ENCODE measurements at regions not wholly inside any gene's neighbourhood (a gene's known extent, or its start where the extent isn't known, plus 50 kb on each side); places are given as distances from the start of the nearest gene placed in this dataset.
A peak's percentile ranks its signal among the peaks of the same experiment; 100 is the strongest.

DNA sequence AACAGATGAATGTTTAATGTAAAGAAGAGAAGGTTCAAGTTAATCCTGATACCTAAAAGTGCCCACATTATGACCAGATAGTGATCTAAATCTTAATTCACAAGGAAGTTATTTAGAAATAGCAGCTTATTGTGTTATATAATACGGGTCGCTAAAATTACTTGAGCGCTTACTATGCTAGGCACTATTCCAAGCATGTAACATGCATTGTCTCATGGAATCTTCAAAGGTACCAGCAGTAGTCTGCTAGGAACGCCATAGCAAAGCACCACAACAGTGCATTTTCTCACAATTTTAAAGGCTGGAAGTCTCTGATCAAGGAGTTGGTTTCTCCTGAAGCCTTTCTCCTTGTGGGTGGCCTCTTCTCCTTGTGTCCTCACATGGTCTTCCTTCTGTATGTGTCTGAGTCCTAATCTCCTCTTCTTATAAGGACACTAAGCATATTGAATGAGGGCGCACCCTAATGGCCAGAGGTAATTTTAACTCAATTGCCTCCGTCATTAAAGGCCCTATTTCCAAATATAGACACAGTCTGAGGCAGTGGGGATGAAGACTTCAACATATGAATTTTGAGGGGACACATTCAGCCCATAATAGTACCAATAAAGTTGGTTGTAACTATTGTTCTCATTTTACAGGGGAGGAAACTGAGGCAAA is 118.4 kb downstream of the LRRC30 start:
- DNase-seq (ENCODE audit: low read depth), result no peak

DNA sequence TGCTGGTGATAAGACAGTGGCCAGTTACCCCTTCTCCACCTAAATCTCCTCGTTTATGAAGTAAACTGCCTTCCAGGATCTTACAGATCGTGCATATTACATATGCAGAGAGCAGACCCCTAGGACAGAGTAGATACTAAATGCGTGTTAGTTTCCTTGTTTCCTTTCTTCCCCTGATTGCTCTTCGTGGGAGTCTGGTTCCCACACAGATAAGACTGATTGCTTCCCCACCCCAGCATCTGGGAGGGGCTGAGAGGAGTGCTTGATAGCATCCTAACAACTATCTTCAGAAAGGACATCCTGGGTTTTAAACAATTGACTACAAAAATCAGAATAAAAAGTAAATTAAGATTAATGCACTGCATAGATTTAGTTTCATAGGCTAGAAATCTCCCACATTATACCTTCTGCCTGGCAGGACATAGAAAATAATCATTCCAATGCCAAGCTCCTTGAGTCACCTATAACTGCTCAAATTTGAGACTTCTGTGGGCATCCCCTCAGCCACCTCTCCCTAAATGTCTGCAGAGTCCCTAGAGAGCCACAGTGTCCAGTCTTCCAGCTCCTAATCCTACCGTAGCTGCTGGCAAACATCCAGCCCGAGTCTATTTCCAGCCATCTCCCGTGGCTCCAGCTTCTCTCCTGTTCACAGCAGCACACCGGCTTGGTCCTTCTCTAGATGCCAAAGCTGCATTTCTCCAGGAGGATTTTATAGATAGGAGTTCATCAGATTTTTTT is 128.3 kb downstream of the LRRC30 start:
- DNase-seq (ENCODE audit: low read depth), result no peak

DNA sequence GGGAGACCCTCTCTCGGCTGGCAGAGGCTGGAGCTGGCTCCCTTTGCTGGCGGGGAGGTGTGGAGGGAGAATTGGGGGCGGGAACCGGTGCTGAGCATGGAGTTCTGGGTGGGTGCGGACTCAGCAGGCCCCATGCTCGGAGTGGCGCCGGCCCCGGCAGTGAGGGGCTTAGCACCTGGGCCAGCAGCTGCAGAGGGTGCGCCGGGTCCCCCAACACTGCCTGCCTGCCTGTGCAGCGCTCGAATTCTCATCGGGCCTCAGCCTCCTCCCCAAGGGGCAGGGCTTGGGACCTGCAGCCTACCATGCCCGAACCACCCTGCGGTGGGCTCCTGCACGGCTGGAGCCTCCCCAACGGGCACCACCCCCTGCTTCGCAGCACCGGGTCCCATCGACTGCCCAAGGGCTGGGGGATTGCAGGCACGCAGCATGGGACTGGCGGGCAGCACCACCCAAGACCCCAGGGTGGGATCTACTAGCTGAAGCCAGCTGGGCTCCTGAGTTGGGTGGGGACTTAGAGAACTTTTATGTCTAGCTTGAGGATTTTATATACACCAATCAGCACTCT is 129.8 kb downstream of the LRRC30 start:
- DNase-seq (ENCODE audit: low read depth), result no peak

DNA sequence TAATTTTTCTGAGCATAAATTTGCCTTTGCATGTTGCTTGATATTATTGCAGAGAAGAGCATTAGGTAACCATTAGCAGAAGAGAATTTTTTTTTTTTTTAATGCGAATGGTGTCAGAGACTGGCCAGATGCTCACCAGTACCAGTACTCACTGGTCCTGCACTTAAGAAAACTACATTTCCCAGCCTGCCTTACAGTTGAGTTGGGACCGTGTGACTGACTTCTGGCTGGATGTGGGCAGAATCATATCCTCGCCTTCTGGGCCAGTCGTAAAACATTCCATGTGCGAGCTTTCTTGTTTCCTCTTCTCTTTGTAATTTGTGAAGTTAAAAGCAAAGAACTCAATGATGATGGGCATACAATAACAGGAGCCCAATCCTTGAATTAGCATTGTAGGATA is 132.4 kb downstream of the LRRC30 start:
- no peak for DNase-seq (ENCODE audit: low read depth)

DNA sequence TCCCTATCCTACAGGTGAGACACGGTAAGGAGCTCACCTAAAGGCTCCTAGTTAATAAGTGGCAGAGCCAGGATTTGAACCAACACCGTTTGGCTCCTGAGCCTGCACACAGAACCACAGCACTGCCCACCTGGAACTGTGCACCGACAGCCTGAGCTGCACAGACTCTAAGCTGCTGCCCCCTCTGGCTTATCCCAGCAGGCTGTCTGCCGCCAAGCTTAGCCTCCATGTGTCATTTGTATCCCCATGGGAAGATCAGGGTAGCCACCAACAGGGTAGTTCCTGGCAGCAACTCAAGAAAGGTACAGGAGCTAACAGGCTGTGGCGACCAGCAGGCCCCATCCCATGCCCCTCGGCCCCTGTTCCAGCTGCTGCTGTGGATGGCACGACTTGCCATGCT is 135.7 kb downstream of the LRRC30 start:
- no peak for DNase-seq (ENCODE audit: low read depth)

DNA sequence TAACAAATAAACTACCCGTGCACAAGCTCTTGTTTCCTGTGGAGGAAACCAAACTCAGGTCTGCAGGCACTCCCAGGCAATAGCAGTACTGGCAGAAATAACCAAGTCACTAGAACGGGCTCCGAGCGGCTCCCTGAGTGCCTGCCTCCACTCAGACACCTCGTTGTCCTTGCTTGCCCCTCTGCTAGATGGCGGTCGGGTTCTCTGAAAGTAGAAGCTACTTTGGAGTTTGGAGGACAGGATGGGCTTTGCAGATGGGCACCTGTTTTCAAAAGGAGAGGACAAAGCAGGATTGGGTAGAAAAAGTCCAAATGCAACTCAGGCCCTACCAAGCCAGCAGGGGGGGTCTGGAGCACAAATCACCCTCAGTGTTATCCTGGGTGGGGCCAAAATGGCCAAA is 136.4 kb downstream of the LRRC30 start:
- peak; percentile 6 for DNase-seq (ENCODE audit: low read depth)

DNA sequence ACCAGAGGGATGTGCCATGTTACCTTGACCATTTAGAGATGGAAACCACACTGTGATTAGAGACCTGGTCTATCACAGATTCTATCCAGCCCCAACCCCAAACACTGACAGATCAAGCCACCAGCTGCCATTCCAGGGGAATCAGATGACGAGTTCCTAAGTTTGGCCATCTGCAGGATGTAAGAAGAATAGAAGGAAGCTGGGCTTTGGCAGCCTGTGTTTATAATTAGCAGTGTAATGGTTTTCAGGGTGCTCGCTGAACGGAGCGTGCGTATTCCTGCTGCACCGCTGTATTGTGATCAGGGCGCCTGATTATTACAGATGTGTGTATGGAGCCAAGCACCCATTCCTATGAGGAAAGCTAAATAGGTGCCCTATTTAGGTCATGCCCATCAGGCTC is 138.1 kb downstream of the LRRC30 start:
- no peak for DNase-seq (ENCODE audit: low read depth)

DNA sequence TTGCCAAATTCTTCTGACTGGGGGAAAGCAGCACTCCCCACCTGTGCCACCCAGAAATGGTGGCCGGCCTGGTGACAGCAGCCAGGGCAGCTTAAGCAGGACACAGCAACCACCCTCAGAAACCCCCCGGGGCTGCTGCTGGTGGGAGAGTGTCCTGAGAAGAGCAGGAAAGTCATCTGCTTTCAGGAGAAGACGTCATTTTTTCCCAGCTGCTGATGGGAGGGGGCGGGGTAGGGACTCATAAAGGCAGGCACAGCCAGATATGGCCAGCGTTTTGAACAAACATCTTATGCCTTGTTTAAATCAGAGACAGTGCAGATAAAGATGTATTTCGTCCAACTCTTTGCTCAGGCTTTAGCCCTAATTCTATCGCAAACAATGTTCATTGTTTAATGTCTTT is 139.5 kb downstream of the LRRC30 start:
- DNase-seq (ENCODE audit: low read depth), result no peak

DNA sequence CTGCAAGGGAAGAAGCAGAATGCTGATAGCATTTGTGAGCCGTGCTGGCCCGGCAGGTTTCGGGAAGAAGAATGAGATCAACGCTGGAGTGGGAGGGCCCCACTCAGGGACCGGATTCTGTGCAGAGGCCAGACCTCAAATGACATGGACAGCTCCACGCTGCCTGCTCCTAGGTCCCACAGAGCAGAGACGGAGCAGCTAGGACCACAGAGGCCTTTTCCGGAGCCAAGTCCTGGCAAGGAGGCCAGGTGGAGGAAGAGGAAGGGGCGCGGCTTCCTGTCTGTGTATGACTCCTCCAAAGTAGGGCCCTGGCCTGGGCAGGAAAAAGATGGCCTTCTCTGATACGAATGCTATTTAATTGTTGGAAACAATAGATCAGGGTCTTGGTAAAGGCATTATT is 139.9 kb downstream of the LRRC30 start:
- DNase-seq (ENCODE audit: low read depth), result no peak

DNA sequence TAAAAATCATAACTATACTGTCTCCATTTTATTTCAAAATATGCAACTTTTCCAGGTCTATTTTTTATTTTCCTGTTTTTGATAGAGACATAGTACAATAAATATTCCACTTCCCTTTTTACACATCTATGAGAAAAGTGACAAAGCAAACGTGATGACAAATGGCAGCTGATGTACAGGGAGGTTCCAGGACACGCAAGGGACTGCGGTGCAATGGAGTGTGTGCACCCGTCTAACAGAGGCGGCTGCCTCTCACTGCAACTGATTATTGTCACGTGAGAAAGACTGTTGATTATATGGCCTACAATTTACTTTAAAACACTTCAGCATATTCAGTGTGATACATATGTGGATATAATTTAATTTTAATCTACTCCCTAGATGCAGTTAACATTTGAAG is 142.6 kb downstream of the LRRC30 start:
- no peak for DNase-seq (ENCODE audit: low read depth)

DNA sequence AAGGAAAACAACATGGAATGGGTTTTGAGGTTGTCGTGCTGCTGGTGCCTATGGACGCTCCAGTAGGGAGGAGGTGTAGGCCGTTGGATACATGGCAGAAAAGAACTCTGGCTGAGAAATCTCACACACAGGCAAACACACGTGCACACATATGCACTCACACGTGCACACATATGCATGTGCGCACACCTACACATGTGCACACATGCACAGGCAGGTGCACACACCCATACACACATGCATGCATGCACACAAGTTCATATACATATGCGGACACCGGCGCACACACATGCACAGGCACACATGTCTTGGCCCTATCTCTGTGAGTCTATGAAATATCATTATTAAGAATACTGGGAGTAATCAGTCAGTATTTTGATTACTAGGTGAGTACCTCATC is 150.4 kb downstream of the LRRC30 start:
- DNase-seq (ENCODE audit: low read depth), result no peak

DNA sequence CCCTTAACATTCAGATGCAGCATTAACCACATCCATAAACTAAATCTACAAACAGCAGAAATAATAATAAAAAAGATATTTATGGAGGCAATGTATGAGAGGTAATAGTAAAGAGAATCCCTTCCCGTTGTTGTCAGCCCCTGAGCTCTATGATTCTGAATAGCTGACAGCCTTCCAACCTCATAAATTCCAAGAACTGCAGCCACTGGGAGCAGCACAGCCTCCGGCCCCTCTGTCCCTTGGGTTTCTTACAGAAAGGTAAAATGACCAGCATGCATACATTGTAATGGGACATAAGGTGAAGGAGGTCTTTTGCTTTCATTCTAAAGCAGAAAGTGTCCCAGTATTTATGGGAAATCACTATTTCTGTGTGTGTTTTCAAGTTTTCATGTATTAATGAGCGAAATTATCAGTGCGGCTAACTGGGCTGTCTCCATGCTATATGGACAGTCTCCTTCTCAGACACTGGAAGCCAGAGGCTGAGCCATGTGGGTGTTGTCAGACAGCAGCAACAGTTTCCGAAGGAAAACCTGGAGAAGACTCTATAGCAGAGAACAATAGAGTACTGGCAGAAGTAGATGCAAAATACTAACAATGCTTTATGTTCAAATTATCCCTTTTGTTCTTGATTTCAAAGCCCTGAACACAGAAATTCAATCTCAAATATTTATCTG is 151.6 kb downstream of the LRRC30 start:
- DNase-seq (ENCODE audit: low read depth), result no peak

DNA sequence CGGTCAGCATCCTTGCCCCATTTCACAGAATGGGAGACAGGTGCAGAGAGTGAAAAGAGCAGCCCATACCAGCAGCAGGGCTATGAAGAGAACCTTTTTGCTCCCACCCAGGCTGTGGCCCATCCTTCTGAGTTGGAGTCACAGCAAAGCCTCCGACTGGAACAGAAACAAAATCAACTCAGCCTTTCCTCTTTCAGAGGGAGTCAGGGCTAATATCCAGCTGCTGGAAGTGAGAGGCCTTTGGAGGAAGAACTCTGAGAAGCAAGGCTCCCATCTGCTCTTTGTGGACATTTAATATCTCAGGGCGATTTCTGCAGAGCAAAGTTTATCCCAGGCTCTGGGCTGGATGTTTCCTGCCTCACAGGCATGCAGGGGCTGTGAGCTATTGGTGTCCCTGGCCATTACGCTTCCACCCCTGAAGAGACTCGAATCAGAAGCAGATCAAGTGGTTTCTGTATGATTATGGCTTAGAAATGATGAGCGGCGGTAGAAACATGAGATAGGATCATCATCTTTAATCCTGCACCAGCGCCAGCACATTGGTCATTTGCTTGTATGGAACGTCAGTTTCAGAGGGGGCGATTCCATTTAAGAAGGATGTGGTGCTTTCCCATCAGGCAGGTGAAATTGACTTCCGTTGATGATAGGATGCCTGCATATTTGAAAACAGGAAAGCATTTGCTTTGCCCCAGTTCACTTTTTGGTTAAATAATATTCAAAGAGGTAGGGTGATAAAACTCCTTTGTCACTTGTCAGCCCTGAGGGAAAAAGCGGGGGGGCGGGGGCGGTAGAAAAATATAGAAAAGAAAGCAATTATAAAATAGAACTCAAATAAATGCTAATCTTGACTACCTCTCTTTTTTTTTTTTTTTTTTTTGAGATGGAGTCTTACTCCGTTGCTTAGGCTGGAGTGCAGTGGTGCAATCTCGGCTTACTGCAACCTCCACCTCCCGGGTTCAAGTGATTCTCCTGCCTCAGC is 152.4 kb downstream of the LRRC30 start:
- DNase-seq (ENCODE audit: low read depth), result no peak

DNA sequence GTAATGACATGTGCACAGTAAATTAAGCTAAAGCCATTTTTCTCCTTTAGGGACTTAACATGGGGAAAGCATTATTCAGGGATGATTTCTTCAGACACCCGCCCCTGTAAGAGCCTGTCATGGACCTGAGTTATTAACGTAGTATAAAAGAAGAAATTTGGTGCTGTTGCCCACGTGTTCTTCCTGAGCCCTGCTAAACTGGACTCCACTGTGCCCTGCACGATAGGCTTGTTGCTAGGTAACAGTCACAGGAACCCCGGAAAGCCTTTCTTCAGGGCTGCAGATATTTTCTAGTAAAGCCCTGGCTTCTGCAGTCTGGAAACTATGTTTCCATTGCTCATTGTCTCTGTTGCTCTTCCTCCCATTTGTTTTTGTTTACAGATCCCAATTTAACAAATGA is 157.9 kb downstream of the LRRC30 start:
- DNase-seq (ENCODE audit: low read depth), result no peak

DNA sequence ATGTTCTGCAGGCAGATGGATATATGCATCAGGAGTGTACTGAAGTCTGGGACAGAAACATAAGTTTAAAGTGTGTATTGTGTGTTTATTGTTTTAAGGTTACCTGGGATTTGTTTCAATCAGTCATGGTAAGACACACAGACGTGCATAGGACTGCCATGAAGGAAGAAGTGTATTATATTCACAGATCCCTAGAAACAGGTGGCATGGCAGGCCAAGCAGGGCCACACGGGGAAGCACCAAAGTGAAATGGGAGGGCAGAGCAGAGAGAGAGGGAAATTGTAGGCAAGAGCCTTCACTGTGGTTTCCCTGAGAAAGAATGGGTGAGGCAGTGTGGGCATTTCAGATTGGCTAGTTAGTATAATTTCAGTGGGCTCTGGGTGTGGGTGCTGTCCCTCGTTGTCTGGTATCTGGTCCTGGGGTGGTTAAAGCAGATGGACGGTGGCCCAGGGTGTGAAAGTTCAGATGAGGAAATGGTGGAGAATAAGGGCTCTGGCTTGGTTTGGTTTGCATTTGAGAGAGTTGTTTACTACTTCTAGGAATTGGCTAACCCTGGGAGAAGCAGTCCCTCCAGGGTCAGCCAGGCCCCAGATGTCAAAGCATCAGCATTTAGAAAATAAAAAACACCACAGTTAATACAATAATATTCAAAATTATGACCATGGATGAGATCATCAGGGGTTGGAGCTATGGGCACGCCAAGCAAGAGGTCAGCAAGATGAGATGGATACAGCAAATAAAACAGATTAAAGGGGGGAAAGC is 160.0 kb downstream of the LRRC30 start:
- no peak for DNase-seq (ENCODE audit: low read depth)

DNA sequence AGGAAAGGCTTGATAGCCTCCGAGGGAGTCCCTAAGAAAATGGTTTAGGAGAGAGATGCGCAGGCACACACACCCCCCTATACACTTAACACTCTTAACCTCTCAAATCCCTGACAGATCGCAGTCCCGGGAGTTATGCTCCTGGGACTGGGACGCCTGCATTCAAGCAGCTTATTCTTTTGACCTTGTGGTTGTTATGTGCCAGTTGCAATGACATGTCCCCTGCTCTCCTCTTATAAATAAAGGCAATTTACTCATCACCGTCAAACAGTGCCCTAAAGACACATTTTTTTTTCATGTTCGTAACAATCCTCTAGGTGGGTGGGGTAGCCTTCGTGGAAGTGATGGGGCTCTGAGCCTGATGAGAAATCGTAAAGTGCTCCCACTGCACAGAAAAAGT is 162.2 kb downstream of the LRRC30 start:
- DNase-seq (ENCODE audit: low read depth), result no peak

DNA sequence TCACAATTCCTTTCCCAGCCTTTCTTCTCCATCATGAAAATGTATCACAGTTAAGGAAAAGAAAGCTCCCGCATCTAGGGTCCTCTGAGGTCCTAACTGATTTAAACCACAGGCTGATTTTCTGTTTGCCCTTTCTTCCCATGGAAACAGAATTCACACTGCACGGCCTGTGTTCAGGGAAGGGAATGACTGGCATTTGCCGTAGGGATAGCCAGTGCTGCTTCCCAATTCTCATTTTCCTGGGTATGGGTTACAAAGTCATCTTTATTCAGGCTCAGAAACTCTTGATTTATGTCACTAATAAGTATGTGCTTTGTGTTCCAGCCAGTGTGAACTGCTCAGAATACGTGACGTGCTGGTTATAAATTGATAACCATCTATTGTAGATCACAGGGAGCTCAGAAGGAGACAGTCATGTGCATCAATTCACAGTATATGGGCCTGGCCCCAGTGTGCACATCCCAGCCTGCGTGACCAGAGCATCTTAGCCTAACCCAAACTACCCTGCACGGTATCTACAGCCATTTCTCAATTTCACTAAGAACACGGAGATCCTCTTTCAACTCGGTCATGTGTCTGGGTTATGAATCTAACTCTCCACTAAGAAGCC is 163.3 kb downstream of the LRRC30 start:
- DNase-seq (ENCODE audit: low read depth), result no peak

DNA sequence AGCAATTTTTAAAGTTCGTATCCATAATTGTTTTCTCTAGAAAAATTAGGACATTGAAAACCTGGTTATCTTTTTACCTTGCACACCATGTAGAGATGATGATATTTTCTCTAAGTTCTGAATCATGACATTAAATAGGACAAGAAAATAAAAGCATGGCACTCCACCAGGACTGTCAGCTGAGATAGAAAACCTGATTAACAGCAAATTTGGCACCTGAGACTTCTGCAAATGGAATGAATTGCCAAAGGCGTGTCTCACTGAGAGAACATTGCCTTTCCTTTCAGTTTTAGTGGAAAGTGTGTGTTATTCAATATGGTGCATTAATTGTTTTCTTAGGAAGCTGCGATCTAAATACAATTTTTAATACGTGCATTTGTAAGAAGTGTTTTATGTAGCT is 164.7 kb downstream of the LRRC30 start:
- DNase-seq (ENCODE audit: low read depth), result no peak

DNA sequence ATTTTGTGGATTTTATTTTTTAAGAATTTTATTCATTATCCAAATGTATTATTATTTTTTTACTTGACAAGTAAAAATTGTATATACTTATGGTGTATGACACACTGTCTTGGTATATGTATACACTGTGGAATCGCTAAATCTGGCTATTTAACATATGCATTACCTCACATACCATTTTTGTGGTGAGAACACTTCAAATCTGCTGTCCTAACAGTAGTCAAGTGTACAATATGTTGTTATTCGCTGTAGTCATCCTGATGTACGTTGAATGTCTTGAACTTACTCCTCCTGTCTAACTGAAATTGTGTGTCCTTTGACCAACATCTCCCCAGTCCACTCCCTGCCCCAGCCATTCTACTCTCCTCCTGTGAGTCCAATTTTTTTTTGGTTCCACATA is 153.2 kb upstream of the PTPRM start:
- DNase-seq (ENCODE audit: low read depth), result no peak

DNA sequence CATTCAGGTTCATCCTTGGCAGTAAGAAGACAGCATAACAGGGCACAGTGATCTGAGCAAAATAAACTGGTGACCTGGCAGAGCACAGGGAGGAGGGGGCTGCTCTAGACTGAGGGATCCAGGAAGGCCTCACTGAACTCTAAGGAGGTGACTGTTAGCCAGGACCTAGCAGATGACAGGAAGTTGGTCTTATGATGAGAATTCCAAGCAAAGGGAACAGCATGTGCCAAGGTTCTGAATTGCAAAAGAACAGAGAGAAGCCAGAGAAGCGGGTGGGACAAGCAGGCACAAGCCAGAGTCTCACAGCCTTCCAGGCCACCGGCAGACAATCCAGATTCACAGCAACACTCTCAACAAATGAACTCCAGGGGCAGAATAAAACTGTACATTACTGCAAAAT is 152.7 kb upstream of the PTPRM start:
- no peak for DNase-seq (ENCODE audit: low read depth)
